WTC11 (cell line): ENCODE measurements at regions not wholly inside any gene's neighbourhood (a gene's known extent, or its start where the extent isn't known, plus 50 kb on each side); places are given as distances from the start of the nearest gene placed in this dataset.

Experiments used
- ATAC-seq: fragments of 200-7000 bp; cut with Tn5 transposase; 2 replicates; pipeline ENCODE4 v1.10.0; 2021; ENCODE audit warnings: mild to moderate bottlenecking, moderate library complexity
- CTCF ChIA-PET: fragments of 300-600 bp; sonication (Branson Sonifier 250); formaldehyde crosslinking; loops from one replicate; lab custom pipeline; 2021; ENCODE audit warnings: antibody characterized with exemption; lab: Charles Lee
- POLR2A ChIA-PET: fragments of 350-600 bp; sonication (Branson Sonifier 250); formaldehyde crosslinking; loops from one replicate; lab custom pipeline; 2021; ENCODE audit warnings: antibody characterized with exemption; lab: Charles Lee
- DNase-seq: peaks from one replicate; pipeline ENCODE4 v3.0.0; 2021; ENCODE audit warnings: low spot score
- H3K27ac Mint-ChIP-seq: 2 replicates; pipeline ENCODE4 v1.8.0; 2021; ENCODE audit warnings: mixed read lengths
- H3K27me3 Mint-ChIP-seq: 2 replicates; pipeline ENCODE4 v1.8.0; 2021; ENCODE audit warnings: low read depth, mild to moderate bottlenecking, moderate library complexity, mixed read lengths
- H3K36me3 Mint-ChIP-seq: 2 replicates; pipeline ENCODE4 v1.8.0; 2021; ENCODE audit warnings: mixed read lengths
- H3K4me1 Mint-ChIP-seq: 2 replicates; pipeline ENCODE4 v1.8.0; 2022; ENCODE audit warnings: mixed read lengths
- H3K4me3 Mint-ChIP-seq: 2 replicates; pipeline ENCODE4 v1.8.0; 2021; ENCODE audit warnings: mild to moderate bottlenecking, moderate library complexity, mixed read lengths
- H3K9me3 Mint-ChIP-seq: 2 replicates; pipeline ENCODE4 v1.8.0; 2021; ENCODE audit warnings: mixed read lengths
- EMX1 ChIP-seq: fragments of 250-450 bp; sonication (Bioruptor Pico); IDR thresholded peaks from 2 replicates; pipeline ENCODE4 v1.8.0; 2021; ENCODE audit warnings: mild to moderate bottlenecking
- ESRRA ChIP-seq: sonication (generic); formaldehyde crosslinking; IDR thresholded peaks from 2 replicates; pipeline ENCODE4 v1.8.1; 2022; ENCODE audit warnings: mild to moderate bottlenecking, missing genetic modification reagents, borderline replicate concordance
- HMGA2 ChIP-seq: fragments of 250-450 bp; sonication (Bioruptor Pico); IDR thresholded peaks from 2 replicates; pipeline ENCODE4 v1.4.0; 2021; ENCODE audit warnings: mild to moderate bottlenecking, moderate library complexity
- KAT7 ChIP-seq: sonication (generic); formaldehyde crosslinking; IDR thresholded peaks from 2 replicates; pipeline ENCODE4 v1.8.1; 2023; ENCODE audit warnings: missing genetic modification reagents, mild to moderate bottlenecking, borderline replicate concordance
- MYBL2 ChIP-seq: sonication (generic); formaldehyde crosslinking; IDR thresholded peaks from 2 replicates; pipeline ENCODE4 v1.8.1; 2023; ENCODE audit warnings: mild to moderate bottlenecking, moderate library complexity, missing genetic modification reagents
- NR3C1 ChIP-seq: sonication (generic); formaldehyde crosslinking; conservative IDR thresholded peaks from 2 replicates; pipeline ENCODE4 v1.8.1; 2023; ENCODE audit warnings: low read depth, mild to moderate bottlenecking, missing genetic modification reagents
- TP53 ChIP-seq: sonication (generic); formaldehyde crosslinking; IDR thresholded peaks from 2 replicates; pipeline ENCODE4 v1.8.1; 2023; ENCODE audit warnings: mild to moderate bottlenecking, missing genetic modification reagents
- ZNF263 ChIP-seq: sonication (generic); formaldehyde crosslinking; IDR thresholded peaks from 2 replicates; pipeline ENCODE4 v1.8.1; 2022; ENCODE audit warnings: low read depth, mild to moderate bottlenecking, moderate library complexity, missing genetic modification reagents
- TF ChIP-seq, protein P1 (sequence below): sonication (generic); formaldehyde crosslinking; IDR thresholded peaks from 2 replicates; pipeline ENCODE4 v1.8.0; 2022; ENCODE audit warnings: missing genetic modification reagents
- TF ChIP-seq, protein P2 (sequence below): sonication (generic); formaldehyde crosslinking; IDR thresholded peaks from 2 replicates; pipeline ENCODE4 v1.8.0; 2023; ENCODE audit warnings: missing genetic modification reagents, mild to moderate bottlenecking, borderline replicate concordance
- TF ChIP-seq, protein P3 (sequence below): sonication (generic); formaldehyde crosslinking; IDR thresholded peaks from 2 replicates; pipeline ENCODE4 v1.8.0; 2022; ENCODE audit warnings: mild to moderate bottlenecking, missing genetic modification reagents
- TF ChIP-seq, protein P4 (sequence below): sonication (generic); formaldehyde crosslinking; conservative IDR thresholded peaks from 2 replicates; pipeline ENCODE4 v1.8.1; 2023; ENCODE audit warnings: mild to moderate bottlenecking, low read depth, missing genetic modification reagents, moderate library complexity
- TF ChIP-seq, protein P5 (sequence below): fragments of 250-450 bp; sonication (Bioruptor Pico); IDR thresholded peaks from 2 replicates; pipeline ENCODE4 v2.1.2; 2022; ENCODE audit warnings: mild to moderate bottlenecking, moderate library complexity
- TF ChIP-seq, protein P6 (sequence below): sonication (generic); formaldehyde crosslinking; IDR thresholded peaks from 2 replicates; pipeline ENCODE4 v1.8.0; 2023; ENCODE audit warnings: missing genetic modification reagents
- TF ChIP-seq, protein P7 (sequence below): sonication (generic); formaldehyde crosslinking; IDR thresholded peaks from 2 replicates; pipeline ENCODE4 v1.8.0; 2022; ENCODE audit warnings: mild to moderate bottlenecking, missing genetic modification reagents
- TF ChIP-seq, protein P8 (sequence below): sonication (generic); formaldehyde crosslinking; IDR thresholded peaks from 2 replicates; pipeline ENCODE4 v1.8.0; 2023; ENCODE audit warnings: mild to moderate bottlenecking, missing genetic modification reagents

DNA sequence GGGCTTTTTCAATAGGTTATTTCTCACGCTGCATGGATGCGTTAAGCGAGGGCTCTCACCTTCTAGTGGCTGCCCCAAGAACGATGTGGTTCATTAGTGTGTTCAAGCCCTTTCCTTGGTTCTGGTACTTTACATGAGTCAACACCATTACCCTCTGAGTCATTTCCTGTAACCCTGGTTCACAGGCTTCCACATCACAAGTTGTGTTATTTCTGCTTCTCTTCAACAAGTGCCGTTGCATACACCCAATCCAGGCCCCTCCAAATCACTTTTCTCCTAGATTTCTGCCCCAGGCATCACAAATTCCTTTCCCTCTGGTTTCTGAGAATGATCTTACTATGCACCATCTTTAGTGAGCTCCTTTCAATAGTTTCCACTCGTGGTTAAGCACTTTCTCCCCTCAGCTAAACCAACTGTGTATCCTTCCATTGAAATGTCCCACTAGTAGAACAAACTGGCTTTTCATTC lies 69.5 kb upstream of the RAD23B start:
- no peaks in the 10 kb centered on the region for H3K9me3 Mint-ChIP-seq
- no peaks in the 10 kb centered on the region for H3K36me3 Mint-ChIP-seq
- CTCF ChIA-PET = no interaction called here
- peaks cover 13% of the 10 kb centered on the region for H3K4me1 Mint-ChIP-seq
- POLR2A ChIA-PET = no interaction called here
- no peaks in the 10 kb centered on the region; the same call in none of the 2 replicates for H3K27me3 Mint-ChIP-seq
- H3K4me3 Mint-ChIP-seq = no peak overlapping the region
- ATAC-seq = peak; percentile 63
- no peak for DNase-seq
- no peak for TF ChIP-seq TP53
- TF ChIP-seq, protein P1, sequence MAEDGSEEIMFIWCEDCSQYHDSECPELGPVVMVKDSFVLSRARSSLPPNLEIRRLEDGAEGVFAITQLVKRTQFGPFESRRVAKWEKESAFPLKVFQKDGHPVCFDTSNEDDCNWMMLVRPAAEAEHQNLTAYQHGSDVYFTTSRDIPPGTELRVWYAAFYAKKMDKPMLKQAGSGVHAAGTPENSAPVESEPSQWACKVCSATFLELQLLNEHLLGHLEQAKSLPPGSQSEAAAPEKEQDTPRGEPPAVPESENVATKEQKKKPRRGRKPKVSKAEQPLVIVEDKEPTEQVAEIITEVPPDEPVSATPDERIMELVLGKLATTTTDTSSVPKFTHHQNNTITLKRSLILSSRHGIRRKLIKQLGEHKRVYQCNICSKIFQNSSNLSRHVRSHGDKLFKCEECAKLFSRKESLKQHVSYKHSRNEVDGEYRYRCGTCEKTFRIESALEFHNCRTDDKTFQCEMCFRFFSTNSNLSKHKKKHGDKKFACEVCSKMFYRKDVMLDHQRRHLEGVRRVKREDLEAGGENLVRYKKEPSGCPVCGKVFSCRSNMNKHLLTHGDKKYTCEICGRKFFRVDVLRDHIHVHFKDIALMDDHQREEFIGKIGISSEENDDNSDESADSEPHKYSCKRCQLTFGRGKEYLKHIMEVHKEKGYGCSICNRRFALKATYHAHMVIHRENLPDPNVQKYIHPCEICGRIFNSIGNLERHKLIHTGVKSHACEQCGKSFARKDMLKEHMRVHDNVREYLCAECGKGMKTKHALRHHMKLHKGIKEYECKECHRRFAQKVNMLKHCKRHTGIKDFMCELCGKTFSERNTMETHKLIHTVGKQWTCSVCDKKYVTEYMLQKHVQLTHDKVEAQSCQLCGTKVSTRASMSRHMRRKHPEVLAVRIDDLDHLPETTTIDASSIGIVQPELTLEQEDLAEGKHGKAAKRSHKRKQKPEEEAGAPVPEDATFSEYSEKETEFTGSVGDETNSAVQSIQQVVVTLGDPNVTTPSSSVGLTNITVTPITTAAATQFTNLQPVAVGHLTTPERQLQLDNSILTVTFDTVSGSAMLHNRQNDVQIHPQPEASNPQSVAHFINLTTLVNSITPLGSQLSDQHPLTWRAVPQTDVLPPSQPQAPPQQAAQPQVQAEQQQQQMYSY (CRISPR knock-in tag) = no peak
- TF ChIP-seq MYBL2 (CRISPR knock-in tag) = no peak
- TF ChIP-seq NR3C1 (CRISPR knock-in tag) = no peak
- TF ChIP-seq, protein P2, sequence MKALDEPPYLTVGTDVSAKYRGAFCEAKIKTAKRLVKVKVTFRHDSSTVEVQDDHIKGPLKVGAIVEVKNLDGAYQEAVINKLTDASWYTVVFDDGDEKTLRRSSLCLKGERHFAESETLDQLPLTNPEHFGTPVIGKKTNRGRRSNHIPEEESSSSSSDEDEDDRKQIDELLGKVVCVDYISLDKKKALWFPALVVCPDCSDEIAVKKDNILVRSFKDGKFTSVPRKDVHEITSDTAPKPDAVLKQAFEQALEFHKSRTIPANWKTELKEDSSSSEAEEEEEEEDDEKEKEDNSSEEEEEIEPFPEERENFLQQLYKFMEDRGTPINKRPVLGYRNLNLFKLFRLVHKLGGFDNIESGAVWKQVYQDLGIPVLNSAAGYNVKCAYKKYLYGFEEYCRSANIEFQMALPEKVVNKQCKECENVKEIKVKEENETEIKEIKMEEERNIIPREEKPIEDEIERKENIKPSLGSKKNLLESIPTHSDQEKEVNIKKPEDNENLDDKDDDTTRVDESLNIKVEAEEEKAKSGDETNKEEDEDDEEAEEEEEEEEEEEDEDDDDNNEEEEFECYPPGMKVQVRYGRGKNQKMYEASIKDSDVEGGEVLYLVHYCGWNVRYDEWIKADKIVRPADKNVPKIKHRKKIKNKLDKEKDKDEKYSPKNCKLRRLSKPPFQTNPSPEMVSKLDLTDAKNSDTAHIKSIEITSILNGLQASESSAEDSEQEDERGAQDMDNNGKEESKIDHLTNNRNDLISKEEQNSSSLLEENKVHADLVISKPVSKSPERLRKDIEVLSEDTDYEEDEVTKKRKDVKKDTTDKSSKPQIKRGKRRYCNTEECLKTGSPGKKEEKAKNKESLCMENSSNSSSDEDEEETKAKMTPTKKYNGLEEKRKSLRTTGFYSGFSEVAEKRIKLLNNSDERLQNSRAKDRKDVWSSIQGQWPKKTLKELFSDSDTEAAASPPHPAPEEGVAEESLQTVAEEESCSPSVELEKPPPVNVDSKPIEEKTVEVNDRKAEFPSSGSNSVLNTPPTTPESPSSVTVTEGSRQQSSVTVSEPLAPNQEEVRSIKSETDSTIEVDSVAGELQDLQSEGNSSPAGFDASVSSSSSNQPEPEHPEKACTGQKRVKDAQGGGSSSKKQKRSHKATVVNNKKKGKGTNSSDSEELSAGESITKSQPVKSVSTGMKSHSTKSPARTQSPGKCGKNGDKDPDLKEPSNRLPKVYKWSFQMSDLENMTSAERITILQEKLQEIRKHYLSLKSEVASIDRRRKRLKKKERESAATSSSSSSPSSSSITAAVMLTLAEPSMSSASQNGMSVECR (CRISPR knock-in tag) = no peak
- TF ChIP-seq, protein P3, sequence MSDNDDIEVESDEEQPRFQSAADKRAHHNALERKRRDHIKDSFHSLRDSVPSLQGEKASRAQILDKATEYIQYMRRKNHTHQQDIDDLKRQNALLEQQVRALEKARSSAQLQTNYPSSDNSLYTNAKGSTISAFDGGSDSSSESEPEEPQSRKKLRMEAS (CRISPR knock-in tag) = no peak
- TF ChIP-seq, protein P4, sequence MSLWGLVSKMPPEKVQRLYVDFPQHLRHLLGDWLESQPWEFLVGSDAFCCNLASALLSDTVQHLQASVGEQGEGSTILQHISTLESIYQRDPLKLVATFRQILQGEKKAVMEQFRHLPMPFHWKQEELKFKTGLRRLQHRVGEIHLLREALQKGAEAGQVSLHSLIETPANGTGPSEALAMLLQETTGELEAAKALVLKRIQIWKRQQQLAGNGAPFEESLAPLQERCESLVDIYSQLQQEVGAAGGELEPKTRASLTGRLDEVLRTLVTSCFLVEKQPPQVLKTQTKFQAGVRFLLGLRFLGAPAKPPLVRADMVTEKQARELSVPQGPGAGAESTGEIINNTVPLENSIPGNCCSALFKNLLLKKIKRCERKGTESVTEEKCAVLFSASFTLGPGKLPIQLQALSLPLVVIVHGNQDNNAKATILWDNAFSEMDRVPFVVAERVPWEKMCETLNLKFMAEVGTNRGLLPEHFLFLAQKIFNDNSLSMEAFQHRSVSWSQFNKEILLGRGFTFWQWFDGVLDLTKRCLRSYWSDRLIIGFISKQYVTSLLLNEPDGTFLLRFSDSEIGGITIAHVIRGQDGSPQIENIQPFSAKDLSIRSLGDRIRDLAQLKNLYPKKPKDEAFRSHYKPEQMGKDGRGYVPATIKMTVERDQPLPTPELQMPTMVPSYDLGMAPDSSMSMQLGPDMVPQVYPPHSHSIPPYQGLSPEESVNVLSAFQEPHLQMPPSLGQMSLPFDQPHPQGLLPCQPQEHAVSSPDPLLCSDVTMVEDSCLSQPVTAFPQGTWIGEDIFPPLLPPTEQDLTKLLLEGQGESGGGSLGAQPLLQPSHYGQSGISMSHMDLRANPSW = no peak
- H3K27ac Mint-ChIP-seq = no peak overlapping the region

DNA sequence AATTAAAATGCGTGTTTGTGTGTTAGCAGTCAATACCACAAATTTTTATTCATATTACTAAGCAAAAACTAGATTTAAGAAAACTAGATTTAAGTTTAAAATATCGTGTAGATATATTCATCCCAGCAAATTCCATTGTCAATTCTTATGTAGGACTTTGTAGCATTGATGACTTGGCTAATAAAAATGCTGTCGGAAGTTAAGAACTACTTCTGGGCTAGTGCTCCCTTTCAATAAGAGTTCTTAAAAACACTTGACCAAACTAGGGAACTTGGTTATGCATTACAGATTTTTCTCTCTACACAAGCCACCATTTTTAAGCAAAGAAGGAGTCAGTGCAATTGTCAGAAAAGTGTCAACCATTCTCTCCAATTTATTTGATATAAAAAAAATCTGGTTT lies 68.7 kb upstream of the RAD23B start:
- no peak for ATAC-seq
- Mint-ChIP-seq H3K4me3 (no peak overlapping the region), H3K27ac (no peak overlapping the region), H3K36me3 (no peaks in the 10 kb centered on the region), H3K9me3 (0 out of 2 replicates have a peak, but pooled peaks cover 4% of the 10 kb centered on the region), H3K27me3 (no peaks in the 10 kb centered on the region; the same call in none of the 2 replicates), H3K4me1 (peaks cover 13% of the 10 kb centered on the region)
- no peak for DNase-seq
- CTCF ChIA-PET = no interaction called here
- POLR2A ChIA-PET = no interaction called here
- TF ChIP-seq EMX1 (CRISPR knock-in tag) (no peak), ESRRA (CRISPR knock-in tag) (no peak), TP53 (no peak), HMGA2 (no peak), ZNF263 (CRISPR knock-in tag) (no peak), KAT7 (CRISPR knock-in tag) (no peak)
- TF ChIP-seq, protein P5, sequence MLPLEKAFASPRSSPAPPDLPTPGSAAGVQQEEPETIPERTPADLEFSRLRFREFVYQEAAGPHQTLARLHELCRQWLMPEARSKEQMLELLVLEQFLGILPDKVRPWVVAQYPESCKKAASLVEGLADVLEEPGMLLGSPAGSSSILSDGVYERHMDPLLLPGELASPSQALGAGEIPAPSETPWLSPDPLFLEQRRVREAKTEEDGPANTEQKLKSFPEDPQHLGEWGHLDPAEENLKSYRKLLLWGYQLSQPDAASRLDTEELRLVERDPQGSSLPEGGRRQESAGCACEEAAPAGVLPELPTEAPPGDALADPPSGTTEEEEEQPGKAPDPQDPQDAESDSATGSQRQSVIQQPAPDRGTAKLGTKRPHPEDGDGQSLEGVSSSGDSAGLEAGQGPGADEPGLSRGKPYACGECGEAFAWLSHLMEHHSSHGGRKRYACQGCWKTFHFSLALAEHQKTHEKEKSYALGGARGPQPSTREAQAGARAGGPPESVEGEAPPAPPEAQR = no peak
- TF ChIP-seq, protein P6, sequence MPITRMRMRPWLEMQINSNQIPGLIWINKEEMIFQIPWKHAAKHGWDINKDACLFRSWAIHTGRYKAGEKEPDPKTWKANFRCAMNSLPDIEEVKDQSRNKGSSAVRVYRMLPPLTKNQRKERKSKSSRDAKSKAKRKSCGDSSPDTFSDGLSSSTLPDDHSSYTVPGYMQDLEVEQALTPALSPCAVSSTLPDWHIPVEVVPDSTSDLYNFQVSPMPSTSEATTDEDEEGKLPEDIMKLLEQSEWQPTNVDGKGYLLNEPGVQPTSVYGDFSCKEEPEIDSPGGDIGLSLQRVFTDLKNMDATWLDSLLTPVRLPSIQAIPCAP (CRISPR knock-in tag) = no peak
- TF ChIP-seq, protein P7, sequence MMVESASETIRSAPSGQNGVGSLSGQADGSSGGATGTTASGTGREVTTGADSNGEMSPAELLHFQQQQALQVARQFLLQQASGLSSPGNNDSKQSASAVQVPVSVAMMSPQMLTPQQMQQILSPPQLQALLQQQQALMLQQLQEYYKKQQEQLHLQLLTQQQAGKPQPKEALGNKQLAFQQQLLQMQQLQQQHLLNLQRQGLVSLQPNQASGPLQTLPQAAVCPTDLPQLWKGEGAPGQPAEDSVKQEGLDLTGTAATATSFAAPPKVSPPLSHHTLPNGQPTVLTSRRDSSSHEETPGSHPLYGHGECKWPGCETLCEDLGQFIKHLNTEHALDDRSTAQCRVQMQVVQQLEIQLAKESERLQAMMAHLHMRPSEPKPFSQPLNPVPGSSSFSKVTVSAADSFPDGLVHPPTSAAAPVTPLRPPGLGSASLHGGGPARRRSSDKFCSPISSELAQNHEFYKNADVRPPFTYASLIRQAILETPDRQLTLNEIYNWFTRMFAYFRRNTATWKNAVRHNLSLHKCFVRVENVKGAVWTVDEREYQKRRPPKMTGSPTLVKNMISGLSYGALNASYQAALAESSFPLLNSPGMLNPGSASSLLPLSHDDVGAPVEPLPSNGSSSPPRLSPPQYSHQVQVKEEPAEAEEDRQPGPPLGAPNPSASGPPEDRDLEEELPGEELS (CRISPR knock-in tag) = no peak
- TF ChIP-seq, protein P8, sequence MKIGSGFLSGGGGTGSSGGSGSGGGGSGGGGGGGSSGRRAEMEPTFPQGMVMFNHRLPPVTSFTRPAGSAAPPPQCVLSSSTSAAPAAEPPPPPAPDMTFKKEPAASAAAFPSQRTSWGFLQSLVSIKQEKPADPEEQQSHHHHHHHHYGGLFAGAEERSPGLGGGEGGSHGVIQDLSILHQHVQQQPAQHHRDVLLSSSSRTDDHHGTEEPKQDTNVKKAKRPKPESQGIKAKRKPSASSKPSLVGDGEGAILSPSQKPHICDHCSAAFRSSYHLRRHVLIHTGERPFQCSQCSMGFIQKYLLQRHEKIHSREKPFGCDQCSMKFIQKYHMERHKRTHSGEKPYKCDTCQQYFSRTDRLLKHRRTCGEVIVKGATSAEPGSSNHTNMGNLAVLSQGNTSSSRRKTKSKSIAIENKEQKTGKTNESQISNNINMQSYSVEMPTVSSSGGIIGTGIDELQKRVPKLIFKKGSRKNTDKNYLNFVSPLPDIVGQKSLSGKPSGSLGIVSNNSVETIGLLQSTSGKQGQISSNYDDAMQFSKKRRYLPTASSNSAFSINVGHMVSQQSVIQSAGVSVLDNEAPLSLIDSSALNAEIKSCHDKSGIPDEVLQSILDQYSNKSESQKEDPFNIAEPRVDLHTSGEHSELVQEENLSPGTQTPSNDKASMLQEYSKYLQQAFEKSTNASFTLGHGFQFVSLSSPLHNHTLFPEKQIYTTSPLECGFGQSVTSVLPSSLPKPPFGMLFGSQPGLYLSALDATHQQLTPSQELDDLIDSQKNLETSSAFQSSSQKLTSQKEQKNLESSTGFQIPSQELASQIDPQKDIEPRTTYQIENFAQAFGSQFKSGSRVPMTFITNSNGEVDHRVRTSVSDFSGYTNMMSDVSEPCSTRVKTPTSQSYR (CRISPR knock-in tag) = no peak
